Naive thymus-derived CD4-positive, alpha-beta T cell (primary cell): ENCODE measurements at regions not wholly inside any gene's neighbourhood (a gene's known extent, or its start where the extent isn't known, plus 50 kb on each side); places are given as distances from the start of the nearest gene placed in this dataset.
"Not testable (repeated sequence)": the region's sequence is repeated elsewhere in the genome, so short reads cannot be mapped to it uniquely, and the experiment has no call there.

Experiments used
- ATAC-seq: fragments of 150-1000 bp; cut with Tn5 transposase; 2 replicates; pipeline ENCODE4 v1.10.0; 2021; ENCODE audit warnings: mild to moderate bottlenecking, moderate library complexity
- CTCF ChIA-PET: fragments of 350-600 bp; sonication (Branson Sonifier 250); formaldehyde crosslinking; loops from one replicate; lab custom pipeline; 2021; ENCODE audit warnings: antibody characterized with exemption; lab: Charles Lee
- POLR2A ChIA-PET: fragments of 350-600 bp; sonication (Branson Sonifier 250); formaldehyde crosslinking; loops from one replicate; lab custom pipeline; 2021; ENCODE audit warnings: antibody characterized with exemption, inconsistent platforms; lab: Charles Lee
- DNase-seq, 9 donors: peaks; one replicate each; pipeline versions ENCODE4 v3.0.0 to v3.0.0-alpha.2; 2020 to 2022; ENCODE audit warnings: mixed read lengths in 1 of 9
- H3K27ac ChIP-seq: one replicate; pipeline ENCODE4 v1.7.0; 2013; ENCODE audit warnings: mild to moderate bottlenecking, low read depth, low read length, moderate library complexity
- H3K27me3 ChIP-seq, 2 donors: one replicate each; pipeline ENCODE4 v1.7.0; 2013; ENCODE audit warnings: low read length in 2 of 2, mild to moderate bottlenecking in 2 of 2, moderate library complexity in 2 of 2; ENCODE audit not compliant: control insufficient read depth in 2 of 2, insufficient read depth in 2 of 2
- H3K36me3 ChIP-seq, 3 experiments: 1 replicate in 2 of 3; 2 replicates in 1 of 3; pipeline ENCODE4 v1.7.0; 2013; ENCODE audit warnings: low read length in 3 of 3, mild to moderate bottlenecking in 3 of 3, moderate library complexity in 1 of 3; ENCODE audit not compliant: insufficient read depth in 3 of 3, control insufficient read depth in 2 of 3
- H3K4me1 ChIP-seq, 2 donors: one replicate each; pipeline ENCODE4 v1.7.0; 2013; ENCODE audit warnings: low read length in 2 of 2, mild to moderate bottlenecking in 2 of 2, moderate library complexity in 1 of 2; ENCODE audit not compliant: control insufficient read depth in 2 of 2, insufficient read depth in 2 of 2
- H3K4me3 ChIP-seq: 2 replicates; pipeline ENCODE4 v1.7.0; 2013; ENCODE audit warnings: mild to moderate bottlenecking, low read length
- H3K9me3 ChIP-seq, 3 experiments: 1 replicate in 2 of 3; 2 replicates in 1 of 3; pipeline ENCODE4 v1.7.0; 2013; ENCODE audit warnings: low read length in 3 of 3; ENCODE audit not compliant: control insufficient read depth in 2 of 3
- H3K27ac Mint-ChIP-seq, 9 donors: one replicate each; pipeline ENCODE4 v1.8.0; 2020 to 2022; ENCODE audit warnings: mixed read lengths in 9 of 9, mild to moderate bottlenecking in 8 of 9, moderate library complexity in 5 of 9, inconsistent platforms in 2 of 9
- H3K27me3 Mint-ChIP-seq, 5 donors: one replicate each; pipeline ENCODE4 v1.8.0; 2021 to 2022; ENCODE audit warnings: mixed read lengths in 5 of 5, mild to moderate bottlenecking in 1 of 5
- H3K36me3 Mint-ChIP-seq, 5 donors: one replicate each; pipeline ENCODE4 v1.8.0; 2020 to 2022; ENCODE audit warnings: mixed read lengths in 5 of 5, mild to moderate bottlenecking in 3 of 5, inconsistent platforms in 1 of 5
- H3K4me1 Mint-ChIP-seq, 7 donors: one replicate each; pipeline ENCODE4 v1.8.0; 2020 to 2022; ENCODE audit warnings: mixed read lengths in 7 of 7, mild to moderate bottlenecking in 3 of 7, inconsistent platforms in 1 of 7
- H3K4me3 Mint-ChIP-seq, 10 donors: one replicate each; pipeline ENCODE4 v1.8.0; 2020 to 2022; ENCODE audit warnings: mild to moderate bottlenecking in 10 of 10, mixed read lengths in 10 of 10, moderate library complexity in 6 of 10, inconsistent platforms in 2 of 10
- H3K9me3 Mint-ChIP-seq, 11 donors: one replicate each; pipeline ENCODE4 v1.8.0; 2020 to 2022; ENCODE audit warnings: mixed read lengths in 11 of 11, mild to moderate bottlenecking in 4 of 11, inconsistent platforms in 1 of 11, moderate library complexity in 1 of 11
- intact Hi-C, 2 donors: fragments of 100-400 bp; cut with micrococcal nuclease; formaldehyde crosslinking; loops; one replicate each; pipeline ENCODE4 v1.15.1; 2023

DNA sequence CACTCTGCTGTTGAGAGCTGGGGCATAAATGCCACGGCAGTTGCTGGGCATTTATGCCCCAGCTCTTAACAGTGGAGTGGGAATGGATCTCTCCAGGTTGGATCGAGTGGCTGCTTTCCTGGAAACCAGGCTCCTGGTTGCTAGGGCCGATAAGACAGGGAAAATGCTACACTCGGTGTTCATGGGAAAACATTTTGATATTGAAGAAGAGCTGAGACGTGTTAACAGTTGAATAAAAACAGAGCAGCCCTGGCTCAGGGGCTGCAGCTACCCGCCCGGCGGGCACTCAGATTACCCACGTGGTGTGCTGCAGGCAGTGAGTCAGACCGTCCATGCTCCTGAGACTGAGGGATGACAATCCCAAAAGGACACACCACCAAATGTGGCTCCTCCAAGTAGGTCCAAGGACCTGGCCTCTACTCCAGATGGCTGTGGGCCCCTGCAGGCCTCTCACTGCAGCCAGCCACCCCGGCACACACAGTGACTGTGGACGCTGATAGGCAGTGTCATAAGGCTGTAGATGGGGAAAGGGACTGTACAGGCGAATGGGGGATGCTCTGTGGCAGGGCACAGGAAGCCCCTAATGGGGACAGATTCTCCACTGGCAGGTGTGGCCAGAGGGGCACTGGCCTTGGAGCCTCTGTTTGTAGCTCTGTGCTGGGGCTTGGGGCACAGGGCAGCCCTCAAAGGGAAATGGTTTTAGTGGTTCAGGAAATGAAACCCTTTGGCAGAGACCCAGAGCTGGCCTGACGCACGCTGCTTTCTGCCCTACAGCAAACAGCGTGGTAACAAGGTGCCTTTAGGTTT lies 237.8 kb downstream of the LY86 start:
- no peak overlapping the region for H3K4me3 Mint-ChIP-seq
- no peaks in the 10 kb centered on the region for H3K36me3 ChIP-seq
- H3K4me1 ChIP-seq: no peaks in the 10 kb centered on the region
- ATAC-seq (peak; percentile 79), DNase-seq (no peak)
- peak overlapping the region in 1 of 9 donors; percentile 53 for H3K27ac Mint-ChIP-seq
- no peak overlapping the region for H3K4me3 ChIP-seq
- ChIA-PET POLR2A (no interaction called here), CTCF (interaction anchor here (0.6 kb wide), 1 partner anchor 35 kb away, joined by 4 read pairs; no protein-coding TSS in a partner anchor)
- H3K27me3 Mint-ChIP-seq: peaks cover 0 to 35% (median 15%) of the 10 kb centered on the region in 5 donors
- H3K27me3 ChIP-seq: no peaks in the 10 kb centered on the region
- H3K9me3 Mint-ChIP-seq: no peaks in the 10 kb centered on the region
- H3K27ac ChIP-seq: no peak overlapping the region
- peaks cover 0 to 14% (median 0%) of the 10 kb centered on the region in 7 donors for H3K4me1 Mint-ChIP-seq
- no peaks in the 10 kb centered on the region for H3K36me3 Mint-ChIP-seq
- intact Hi-C loops: no loop called here
- no peaks in the 10 kb centered on the region for H3K9me3 ChIP-seq

DNA sequence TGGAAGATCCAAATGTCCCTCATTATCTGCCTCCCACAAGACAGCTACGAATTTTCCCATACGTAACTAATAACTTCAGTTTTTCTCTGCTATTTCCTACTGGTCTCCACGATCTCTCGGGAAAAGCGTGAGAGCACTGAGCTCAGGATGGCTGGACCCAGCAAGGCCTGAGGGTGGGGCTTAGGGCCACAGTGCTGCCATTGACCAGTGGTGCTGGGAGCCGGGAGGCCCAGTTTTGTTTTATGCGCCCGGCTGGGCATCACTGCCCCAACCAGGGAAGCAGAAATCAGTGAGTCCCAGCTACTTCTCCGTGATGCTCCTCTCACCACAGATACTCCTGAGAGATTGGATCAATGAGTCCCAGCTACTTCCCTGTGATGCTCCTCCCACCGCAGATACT lies 238.4 kb downstream of the LY86 start:
- no peak overlapping the region for H3K4me3 Mint-ChIP-seq

DNA sequence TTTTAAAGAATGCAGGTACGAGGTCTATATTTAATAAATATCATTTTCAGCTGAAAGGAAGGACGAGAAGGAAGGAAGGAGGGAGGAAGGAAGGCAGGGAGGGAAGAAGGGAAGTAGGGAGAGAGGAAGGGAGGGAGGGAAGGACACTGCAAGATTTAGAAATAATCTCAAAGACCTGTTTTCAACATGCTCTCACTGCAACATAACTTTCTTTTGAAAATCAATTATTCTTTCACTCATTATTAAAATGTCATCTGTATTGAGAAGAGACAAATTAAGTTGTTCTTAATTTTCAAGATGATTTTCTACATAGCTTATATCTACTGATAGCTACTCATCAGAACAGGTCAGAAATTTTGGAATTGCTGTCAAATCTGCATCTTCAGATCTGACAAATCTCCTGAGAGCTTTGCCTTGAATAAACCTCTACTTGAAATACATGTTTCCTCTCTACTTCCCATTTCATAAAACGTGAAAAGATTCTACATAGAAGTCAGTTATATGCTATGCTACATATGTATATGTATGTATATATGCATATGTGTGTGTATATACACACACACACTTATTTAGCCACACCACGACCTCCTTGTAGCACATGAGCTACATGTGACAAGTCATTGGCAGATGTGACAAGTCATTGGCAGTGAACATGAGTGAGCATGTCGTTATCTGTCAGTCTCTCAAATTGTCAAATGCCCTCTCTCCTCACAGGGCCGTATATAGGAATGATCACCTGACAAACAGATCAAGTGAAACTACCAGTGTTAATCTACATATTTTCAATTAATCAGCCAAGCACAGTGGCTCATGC lies 241.6 kb downstream of the LY86 start:
- Histone ChIP-seq H3K27ac (no peak overlapping the region), H3K4me1 (no peaks in the 10 kb centered on the region), H3K4me3 (no peak overlapping the region), H3K27me3 (no peaks in the 10 kb centered on the region), H3K36me3 (no peaks in the 10 kb centered on the region), H3K9me3 (no peaks in the 10 kb centered on the region)
- no peak for ATAC-seq
- peaks cover 0 to 41% (median 10%) of the 10 kb centered on the region in 5 donors for H3K27me3 Mint-ChIP-seq
- DNase-seq: no peak
- ChIA-PET POLR2A (interaction anchor here (0.6 kb wide), 1 partner anchor 202 kb away, joined by 3 read pairs; no protein-coding TSS in a partner anchor), CTCF (interaction anchor here (0.6 kb wide), 1 partner anchor 1546 kb away, joined by 3 read pairs; no protein-coding TSS in a partner anchor)
- peaks cover 0 to 7% (median 0%) of the 10 kb centered on the region in 7 donors for H3K4me1 Mint-ChIP-seq
- no peaks in the 10 kb centered on the region for H3K9me3 Mint-ChIP-seq
- no peak overlapping the region for H3K27ac Mint-ChIP-seq
- intact Hi-C loops: no loop called here
- H3K36me3 Mint-ChIP-seq: no peaks in the 10 kb centered on the region
- H3K4me3 Mint-ChIP-seq: no peak overlapping the region

More for the DNA sequence above, 238.4 kb downstream of the LY86 start:
- POLR2A ChIA-PET: no interaction called here
- H3K27ac Mint-ChIP-seq: no peak overlapping the region
- H3K36me3 Mint-ChIP-seq: no peaks in the 10 kb centered on the region
- no peak for DNase-seq
- Histone ChIP-seq H3K4me3 (no peak overlapping the region), H3K27ac (no peak overlapping the region), H3K36me3 (no peaks in the 10 kb centered on the region), H3K4me1 (no peaks in the 10 kb centered on the region), H3K27me3 (no peaks in the 10 kb centered on the region), H3K9me3 (no peaks in the 10 kb centered on the region)
- H3K9me3 Mint-ChIP-seq: no peaks in the 10 kb centered on the region
- ATAC-seq: no peak
- CTCF ChIA-PET: no interaction called here
- intact Hi-C loops: no loop called here
- H3K4me1 Mint-ChIP-seq: peaks cover 0 to 14% (median 0%) of the 10 kb centered on the region in 7 donors
- H3K27me3 Mint-ChIP-seq: peaks cover 0 to 38% (median 15%) of the 10 kb centered on the region in 5 donors

DNA sequence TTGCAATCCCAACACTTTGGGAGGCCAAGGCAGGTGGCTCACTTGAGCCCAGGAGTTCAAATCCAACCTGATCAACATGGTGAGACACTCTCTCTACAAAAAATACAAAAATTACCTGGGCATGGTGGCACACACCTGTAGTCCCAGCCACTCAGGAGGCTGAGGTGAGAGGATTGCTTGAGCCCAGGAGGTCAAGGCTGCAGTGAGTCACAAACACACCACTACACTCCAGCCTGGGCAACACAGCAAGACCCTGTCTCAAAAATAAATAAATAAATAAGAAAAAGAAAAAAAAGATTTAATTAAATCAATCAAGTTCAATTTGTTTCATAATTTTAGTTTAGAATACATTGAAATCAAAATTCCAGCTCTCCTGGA lies 242.2 kb downstream of the LY86 start:
- intact Hi-C loops, H3K27ac ChIP-seq, H3K4me3 Mint-ChIP-seq, CTCF ChIA-PET, DNase-seq, H3K27me3 ChIP-seq, H3K4me1 ChIP-seq, H3K36me3 ChIP-seq, H3K4me1 Mint-ChIP-seq, H3K9me3 ChIP-seq, H3K4me3 ChIP-seq, H3K9me3 Mint-ChIP-seq, POLR2A ChIA-PET, H3K27ac Mint-ChIP-seq, H3K36me3 Mint-ChIP-seq, ATAC-seq: not testable (repeated sequence)
- H3K27me3 Mint-ChIP-seq: peaks cover 0 to 42% (median 4%) of the 10 kb centered on the region in 5 donors

DNA sequence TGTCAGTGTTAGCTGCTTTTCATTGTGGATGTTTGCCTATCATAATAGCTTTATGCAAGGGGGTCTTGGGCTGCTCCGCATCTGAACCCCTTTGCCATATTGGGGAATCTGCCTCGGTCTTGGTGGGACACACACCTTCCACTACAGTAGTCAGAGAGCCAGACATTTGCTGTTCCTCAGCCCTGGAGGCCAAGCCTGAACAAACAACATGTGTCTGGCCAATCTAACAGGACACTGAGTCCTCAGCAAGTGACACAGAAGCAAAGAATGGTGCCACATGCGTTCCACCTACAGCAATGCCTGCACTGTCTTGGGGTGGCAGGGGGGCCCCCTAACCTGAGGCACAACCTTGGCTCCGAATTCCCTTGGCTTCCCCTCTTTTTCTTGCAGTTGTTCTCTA lies 243.9 kb downstream of the LY86 start:
- POLR2A ChIA-PET: no interaction called here
- Mint-ChIP-seq H3K4me3 (no peak overlapping the region), H3K4me1 (peaks cover 0 to 6% (median 0%) of the 10 kb centered on the region in 7 donors), H3K27ac (no peak overlapping the region), H3K36me3 (no peaks in the 10 kb centered on the region), H3K27me3 (peaks cover 0 to 54% (median 4%) of the 10 kb centered on the region in 5 donors), H3K9me3 (no peaks in the 10 kb centered on the region)
- H3K27me3 ChIP-seq: no peaks in the 10 kb centered on the region
- H3K4me3 ChIP-seq: no peak overlapping the region
- DNase-seq (no peak), ATAC-seq (no peak)
- H3K4me1 ChIP-seq: no peaks in the 10 kb centered on the region
- intact Hi-C loops: no loop called here
- H3K27ac ChIP-seq: no peak overlapping the region
- CTCF ChIA-PET: no interaction called here
- H3K36me3 ChIP-seq: no peaks in the 10 kb centered on the region
- H3K9me3 ChIP-seq: no peaks in the 10 kb centered on the region

DNA sequence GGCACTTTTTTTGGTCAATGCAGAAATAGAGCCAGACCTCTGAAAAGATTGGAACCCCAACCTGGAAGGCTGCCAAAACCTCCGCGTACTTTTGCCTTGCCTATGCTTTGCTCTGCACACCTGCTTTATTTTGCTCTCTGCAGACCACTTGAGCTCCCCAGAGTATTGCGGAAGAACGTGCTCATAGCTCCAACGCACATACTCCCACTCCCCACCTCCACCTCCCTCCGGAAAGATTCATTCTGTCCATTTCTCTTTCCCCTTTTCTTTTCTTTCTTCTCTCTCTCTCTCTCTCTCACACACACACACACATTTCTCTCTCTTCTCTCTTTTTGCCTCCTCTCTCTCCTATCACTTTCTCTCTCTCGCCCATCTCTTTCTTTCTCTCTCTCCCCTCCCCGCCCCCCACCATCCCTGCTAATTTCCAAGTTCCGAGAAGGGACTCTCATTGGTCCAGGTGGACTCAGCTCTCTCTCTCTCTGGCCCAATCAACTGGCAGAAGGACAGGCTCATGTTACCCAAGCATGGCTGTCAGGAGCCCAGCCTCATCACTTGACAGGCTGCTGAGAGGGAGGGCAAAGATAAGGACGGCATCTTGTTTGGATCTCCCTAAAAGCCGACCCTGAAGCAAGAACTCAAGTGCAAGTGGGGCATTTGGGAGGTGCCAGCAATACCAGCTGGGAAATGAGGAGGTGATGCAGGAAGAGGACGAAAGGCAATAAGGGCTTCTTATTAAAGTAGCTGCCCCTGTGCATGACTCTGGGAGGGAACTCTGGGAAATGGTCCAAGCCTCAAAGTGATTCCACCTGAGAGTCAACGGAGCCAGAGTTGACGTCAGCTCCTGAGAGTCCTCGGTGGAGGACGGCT lies 246.1 kb downstream of the LY86 start:
- intact Hi-C loops: no loop called here
- ATAC-seq (no peak), DNase-seq (no peak)
- H3K27me3 Mint-ChIP-seq: peaks cover 0 to 59% (median 4%) of the 10 kb centered on the region in 5 donors
- H3K27ac ChIP-seq: no peak overlapping the region
- H3K36me3 ChIP-seq: no peaks in the 10 kb centered on the region
- H3K4me1 Mint-ChIP-seq: peaks cover 0 to 7% (median 0%) of the 10 kb centered on the region in 7 donors
- H3K4me1 ChIP-seq: no peaks in the 10 kb centered on the region
- H3K36me3 Mint-ChIP-seq: no peaks in the 10 kb centered on the region
- H3K27ac Mint-ChIP-seq: no peak overlapping the region
- H3K9me3 Mint-ChIP-seq: no peaks in the 10 kb centered on the region
- no peak overlapping the region for H3K4me3 ChIP-seq
- POLR2A ChIA-PET: no interaction called here
- no peak overlapping the region for H3K4me3 Mint-ChIP-seq
- CTCF ChIA-PET: no interaction called here
- H3K9me3 ChIP-seq: no peaks in the 10 kb centered on the region
- H3K27me3 ChIP-seq: no peaks in the 10 kb centered on the region
